HG03460 (cell line): ENCODE measurements at regions not wholly inside any gene's neighbourhood (a gene's known extent, or its start where the extent isn't known, plus 50 kb on each side); places are given as distances from the start of the nearest gene placed in this dataset.

Source experiments
- ATAC-seq: cut with Tn5 transposase; IDR thresholded peaks from one replicate; pipeline ENCODE4 v1.9.1; 2021; ENCODE audit not compliant: unreplicated experiment

DNA sequence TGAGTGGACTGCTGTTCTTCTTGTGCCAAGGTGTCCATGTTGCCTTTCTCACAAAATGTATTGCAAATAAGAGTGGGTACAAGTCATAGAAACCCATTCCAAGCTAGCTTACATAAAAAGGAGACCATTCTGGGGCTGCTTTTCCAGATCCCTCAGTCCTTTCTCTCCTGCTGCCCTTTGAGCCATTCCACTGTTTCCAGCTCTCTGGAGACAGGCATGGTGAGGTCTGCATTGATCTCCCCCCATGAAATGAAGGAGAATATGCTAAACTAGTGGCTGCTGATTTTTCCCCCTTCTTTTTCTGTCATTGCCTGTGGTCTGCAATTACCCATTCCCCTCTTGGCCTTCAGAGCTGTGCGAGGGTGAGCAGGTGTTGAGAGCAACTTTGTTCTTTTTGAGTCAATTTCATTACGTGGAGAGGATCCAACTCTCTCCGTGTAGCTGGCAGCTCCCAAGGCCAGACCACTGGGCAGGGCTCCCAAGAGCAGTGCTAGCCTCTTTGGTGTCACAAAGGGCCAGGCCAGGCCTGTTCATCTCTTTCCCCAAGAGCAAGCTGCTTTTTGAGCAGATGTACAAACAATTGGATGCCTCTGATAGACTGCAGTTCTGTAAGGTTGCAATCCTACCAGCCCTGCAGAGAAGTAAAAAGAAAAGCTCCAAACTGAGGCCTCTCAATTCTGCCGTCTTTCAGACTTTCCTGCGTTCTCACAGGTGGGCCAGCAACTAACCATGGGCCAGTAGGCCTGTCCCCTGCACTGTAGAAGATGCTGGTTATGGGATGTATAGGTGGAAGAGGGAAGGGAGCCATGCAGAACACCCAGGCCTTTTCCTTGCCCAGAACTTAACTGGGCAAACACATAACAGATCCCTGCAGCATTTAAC lies 96.1 kb upstream of the ARMC2 start:
- no peak for ATAC-seq

DNA sequence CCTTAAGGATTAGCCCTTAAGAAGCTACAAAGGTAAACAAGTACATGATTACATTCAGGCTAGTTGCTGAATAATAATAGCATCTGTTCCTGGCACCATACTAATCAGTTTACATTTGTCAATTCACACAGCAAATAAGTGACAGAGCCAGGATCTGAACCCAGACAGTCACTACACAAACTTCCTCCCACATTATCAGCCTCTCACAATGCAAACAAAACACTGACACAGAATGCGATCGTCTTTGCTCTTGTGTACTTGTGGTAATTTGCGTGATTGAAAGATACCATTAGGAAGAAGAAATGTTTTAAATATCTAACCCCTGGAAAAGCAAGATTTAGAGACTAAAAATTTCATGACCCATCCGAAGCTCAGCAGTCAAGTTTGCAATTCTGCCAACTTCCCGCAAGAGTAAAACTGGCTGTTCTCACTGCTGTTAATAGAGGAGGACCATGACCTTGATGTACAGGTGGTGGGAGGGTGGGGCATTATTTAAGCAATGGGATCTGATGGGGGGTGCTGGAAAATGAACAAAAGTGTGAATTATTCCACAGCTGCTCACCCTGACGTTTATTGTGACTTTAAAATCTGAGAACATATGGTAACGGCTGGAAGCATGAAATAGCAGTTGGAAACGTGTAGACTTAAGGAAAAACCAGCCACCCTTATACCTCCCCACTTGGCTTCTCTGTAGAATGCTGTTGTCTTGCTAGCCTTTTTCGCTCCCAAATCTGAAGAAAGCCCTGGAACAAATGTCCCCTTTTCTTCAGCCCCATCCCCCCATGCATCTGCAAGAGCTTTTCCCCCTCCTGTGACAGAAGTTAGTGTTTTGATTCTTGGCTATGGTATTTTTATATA lies 95.3 kb upstream of the ARMC2 start:
- no peak for ATAC-seq

DNA sequence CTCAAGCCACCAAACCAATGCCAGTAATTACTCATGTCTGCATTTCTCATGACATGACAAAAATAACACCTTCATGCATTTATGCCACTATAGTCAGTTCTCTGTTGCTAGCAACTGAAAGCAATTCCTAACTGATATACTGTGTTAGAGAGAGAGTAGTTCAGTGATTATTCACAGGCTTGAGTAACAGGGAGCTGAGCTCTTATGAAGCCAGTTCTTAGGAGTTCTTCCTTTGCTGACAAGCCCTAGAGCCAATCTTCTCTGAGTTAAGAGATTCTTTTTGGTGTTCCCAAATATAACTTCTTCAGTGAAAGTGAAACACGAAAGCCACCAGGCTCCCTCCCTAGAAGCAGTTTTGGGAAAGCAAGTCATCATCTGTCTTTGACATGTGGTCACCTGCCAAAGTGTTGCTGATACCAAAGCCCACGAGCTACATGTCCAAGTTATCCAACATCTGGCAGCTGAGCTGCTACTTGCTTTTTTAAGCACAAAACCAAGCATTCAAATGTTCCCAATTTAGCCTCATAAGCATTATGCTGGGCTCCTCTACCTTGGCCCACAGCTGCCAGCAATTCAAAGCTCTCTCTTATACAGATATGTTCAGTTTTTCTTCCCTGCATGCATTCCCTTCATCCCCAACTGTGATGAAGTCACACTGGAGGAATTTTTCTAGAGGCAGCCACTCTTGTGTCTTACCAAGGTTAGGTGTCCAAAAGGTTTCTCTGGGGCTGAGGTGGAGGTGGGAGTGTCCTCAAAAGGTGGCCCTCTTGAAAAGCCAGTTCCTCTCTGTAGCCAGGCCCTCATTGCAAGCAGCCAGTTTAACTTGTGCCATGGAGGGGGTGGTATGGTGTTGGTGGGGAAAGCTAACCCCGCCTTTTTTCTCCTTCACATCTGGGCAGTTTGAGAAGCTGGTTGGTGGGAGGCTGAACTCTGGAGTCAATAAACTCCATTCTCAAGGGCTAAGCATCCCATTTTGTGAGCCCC lies 92.7 kb upstream of the ARMC2 start:
- no peak for ATAC-seq

DNA sequence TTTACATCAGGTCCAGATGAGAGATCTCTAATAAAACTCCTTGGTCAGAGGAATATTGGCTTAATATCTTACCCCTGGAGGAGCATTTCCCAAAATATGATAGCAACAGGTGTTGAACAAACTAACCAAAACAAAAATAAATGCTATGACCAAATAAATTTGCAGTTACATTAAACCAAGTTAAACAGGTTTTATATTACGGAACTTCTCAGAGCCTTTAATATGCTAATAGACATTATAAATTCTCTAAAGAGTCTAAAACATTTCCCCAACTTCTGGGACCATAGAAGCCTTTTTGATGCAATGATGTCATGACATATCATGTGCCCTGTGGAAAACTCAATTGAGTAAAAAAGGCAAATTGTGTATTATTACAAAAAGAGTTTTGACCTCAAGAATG lies 90.9 kb upstream of the ARMC2 start:
- no peak for ATAC-seq

DNA sequence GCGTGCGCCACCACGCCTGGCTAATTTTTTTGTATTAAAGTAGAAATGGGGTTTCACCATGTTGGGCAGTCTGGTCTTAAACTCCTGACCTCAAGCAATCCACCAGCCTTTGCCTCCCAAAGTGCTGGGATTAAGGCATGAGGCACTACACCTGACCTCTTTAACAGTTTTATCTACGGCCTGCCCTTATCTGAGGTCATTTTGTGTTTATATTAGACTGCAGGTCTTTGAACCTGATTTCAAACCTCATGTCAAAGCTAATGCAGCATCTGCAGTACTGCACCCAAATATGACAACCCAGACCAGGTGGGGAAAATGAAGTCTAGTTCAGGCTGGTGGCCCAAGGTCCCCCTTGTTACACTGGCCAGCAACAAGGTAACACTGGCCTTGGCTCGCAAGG lies 89.3 kb upstream of the ARMC2 start:
- no peak for ATAC-seq

DNA sequence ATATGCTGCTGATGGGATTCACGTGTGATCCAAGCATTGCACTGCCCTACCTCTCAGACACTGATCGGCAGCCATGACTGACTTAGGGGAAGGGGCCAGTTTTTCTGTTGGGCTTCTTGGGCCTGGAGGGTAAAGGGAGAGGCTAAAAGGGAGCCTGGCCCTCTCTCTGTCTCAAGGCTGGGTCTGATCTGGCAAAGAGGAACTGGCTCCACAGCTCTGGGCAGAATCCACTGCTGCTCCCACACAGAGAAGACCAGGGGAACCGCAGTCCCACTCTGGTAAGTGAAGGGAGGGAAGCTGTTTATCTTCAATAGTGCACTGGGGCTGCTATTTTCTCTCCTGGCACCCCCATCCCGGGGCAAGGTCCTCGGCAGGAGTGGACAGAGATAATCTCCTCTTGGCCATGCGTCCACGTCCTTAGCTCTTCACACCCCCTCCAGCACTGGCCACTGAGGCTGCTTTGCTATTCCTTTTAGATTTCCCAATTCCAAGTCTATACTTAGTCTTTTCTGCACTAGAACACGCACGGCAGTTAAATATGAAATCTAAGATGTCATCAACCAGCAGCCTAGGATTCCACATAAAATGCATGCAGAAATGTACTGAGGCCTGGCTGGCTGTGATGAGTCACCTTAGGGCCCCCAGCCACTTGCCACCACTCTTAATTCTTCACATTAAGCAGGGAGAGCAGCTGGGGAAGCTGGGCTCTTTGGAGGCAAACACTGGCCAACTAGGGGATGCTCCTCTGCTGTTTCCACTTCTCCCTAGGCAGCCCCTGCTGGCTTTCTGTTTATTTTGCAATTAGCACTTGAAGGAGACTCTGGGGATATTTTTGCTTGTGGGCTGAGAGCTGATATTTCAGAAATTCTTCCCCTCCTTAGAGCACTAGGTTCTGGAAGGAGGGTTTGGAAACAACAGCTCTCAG lies 87.8 kb upstream of the ARMC2 start:
- no peak for ATAC-seq

DNA sequence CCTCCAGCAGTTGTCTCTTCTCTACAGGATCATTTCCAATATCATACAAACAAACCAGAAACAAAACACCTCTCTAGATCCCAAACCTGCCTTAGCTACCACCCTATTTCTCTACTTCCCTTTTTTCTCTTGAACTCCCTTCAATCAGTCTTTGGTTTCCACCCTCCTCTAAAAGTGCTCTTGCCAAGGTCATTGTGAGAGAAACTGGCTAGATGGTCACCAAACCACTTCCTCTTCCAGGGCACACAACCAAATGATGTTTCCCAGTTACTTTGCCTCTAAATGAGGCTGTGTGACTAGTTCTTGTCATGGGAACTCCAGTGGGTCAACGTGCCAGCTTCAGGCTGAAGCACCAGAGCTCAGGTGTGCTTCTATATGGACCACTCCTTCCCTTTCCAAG lies 85.8 kb upstream of the ARMC2 start:
- ATAC-seq, result no peak

DNA sequence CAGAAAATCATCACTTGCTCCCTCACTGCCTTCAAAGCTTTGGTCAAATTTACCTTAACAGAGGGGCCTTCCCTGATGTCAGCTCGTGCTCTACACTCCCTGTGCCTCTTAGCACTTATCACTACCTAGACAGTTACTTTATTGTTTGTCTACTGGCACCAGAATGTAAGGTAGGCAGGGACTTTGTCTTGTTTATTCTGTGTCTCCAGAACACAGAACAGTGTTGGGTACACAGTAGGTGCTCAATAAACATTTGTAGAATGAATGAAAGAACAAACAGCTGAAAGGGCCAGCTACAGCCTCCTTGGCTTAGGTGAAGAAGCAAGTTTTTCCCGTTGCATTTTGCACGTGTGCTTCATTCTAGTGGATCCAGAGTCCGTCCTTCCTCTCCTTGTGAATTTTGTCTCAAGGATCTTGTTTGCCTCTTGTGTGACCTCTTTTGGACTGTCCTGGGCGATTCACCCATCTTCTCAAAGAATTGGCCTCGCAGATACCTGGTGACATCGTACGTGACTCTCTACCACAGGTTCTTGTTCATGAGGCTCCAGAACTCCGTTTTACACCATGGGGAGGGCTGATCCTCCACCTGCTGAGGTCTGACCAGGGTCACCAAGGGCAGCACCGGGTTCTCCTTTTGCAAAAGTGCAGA lies 84.2 kb upstream of the ARMC2 start:
- no peak for ATAC-seq

DNA sequence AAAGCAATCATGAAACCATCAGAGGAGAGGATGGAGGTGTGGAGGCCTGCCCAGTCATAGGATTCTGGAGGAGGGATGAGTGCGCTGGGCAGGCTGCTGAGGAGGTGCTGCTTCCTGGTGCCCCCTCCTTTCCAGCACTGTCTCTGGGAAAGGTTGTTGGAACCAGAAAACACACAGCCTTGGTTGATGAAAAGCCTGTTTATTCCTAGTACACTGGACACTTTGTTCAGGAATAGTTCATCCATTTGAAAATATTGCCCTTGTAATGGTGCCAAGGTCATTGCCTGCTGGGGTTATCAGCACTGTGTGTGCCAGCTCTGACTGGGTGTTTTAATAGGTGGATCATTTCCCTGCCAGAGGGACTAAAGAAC lies 83.7 kb upstream of the ARMC2 start:
- ATAC-seq, result no peak

DNA sequence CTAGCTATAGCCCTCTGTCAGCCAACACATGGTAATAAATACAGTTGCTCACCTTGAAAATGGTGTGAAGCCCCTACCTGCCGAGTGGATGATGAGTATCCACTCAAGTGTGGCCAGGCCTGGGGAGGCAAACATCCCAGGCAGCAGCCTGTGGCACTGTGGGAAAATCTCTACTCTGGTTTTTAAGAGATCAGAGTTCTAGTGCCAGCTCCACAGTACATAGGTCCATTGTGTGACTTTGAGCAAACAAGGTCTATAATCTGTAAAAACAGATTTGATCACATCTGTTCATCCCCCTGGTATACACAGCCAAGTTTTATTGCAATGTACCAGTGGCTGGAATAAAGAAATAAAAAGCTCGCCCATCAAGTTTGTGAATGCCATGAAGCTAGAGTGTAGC lies 82.7 kb upstream of the ARMC2 start:
- ATAC-seq, result no peak

DNA sequence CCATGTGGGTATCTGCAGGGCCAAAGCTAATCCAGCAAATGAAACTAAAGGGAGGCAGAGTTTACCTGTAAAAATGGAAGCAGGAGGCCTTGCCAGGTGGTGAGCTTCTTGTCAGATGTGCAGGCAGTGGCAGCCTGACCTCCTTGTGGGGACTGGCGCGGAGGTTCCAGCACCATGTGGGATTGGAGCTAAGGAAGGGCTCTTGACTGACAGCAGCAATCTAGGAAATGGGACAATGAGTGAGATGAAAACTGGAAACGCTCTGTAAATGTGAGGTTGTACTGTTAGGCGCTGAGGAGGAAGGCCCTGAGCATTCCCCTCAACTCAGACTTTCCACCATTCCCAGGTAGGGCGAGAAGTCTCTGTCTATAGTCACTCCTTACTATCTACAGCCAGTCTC lies 81.8 kb upstream of the ARMC2 start:
- no peak for ATAC-seq

DNA sequence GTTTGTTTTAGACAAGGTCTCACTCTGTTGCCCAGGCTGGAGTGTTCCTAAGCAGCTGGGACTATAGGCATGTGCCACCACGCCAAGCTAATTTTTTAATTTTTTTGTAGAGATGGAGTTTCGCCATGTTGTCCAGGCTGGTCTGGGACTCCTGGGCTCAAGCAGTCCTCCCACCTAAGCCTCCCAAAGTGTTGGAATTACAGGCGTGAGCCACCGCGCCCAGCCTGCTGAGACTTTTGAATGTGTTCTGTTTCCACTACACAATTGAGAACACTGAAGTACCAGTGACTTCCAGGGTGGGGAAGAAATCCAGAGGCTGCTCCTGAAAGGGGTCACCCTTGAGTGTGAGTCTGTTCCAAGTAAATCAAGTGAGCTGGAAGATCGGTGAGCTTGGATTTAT lies 81.3 kb upstream of the ARMC2 start:
- no peak for ATAC-seq

DNA sequence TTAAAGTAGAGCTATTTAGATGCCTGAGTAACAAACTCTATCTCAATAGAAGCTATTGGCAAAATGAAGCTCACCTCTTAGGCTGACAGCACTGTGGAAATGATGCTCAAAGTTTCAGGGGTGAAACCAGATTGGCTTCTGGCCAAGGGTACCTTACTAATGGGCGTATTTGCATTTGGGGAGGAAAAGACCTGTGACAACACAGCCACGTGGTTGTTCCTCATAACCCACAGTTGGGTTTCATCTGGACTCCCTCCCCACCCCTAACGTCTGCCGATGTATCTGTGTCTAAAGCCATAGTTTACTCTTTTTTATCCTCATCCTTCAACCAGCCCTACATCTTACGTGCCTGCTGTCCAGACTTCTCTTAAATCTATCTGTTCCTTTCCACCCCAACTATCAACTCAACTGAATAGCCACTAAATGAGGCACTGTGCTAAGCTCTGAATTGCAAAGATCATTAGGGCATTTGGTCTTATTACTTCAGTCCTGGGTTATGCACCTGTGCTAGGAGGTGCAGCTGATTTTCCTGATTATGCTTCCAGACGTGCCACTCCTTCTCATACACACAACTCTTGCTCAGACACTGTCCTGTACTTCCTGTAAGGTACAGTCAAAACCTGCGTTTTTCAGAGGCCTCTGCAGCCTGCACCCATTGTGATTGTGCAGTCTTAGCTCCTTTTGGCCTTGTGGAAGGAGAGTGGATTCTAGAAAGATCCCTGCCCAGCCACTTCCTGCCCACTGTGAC lies 80.6 kb upstream of the ARMC2 start:
- no peak for ATAC-seq

DNA sequence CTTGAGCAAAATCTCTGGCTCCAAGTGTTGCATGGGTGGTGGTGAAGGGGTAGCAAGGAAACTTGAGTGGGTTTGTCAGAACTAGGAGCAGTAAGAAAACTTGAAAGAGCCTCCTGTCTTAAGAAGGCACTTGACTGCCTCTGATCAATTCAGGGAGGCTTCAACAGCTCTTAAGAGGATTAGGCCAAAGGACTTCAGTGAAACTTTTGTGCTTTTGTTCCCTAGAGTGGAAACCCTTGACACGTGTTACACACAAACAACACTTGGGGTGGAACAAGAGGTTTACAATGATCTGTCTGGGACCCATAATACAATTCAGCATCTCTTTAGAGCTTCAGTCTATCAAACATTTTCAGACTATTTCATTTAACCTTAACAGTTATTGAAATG lies 80.1 kb upstream of the ARMC2 start:
- no peak for ATAC-seq

DNA sequence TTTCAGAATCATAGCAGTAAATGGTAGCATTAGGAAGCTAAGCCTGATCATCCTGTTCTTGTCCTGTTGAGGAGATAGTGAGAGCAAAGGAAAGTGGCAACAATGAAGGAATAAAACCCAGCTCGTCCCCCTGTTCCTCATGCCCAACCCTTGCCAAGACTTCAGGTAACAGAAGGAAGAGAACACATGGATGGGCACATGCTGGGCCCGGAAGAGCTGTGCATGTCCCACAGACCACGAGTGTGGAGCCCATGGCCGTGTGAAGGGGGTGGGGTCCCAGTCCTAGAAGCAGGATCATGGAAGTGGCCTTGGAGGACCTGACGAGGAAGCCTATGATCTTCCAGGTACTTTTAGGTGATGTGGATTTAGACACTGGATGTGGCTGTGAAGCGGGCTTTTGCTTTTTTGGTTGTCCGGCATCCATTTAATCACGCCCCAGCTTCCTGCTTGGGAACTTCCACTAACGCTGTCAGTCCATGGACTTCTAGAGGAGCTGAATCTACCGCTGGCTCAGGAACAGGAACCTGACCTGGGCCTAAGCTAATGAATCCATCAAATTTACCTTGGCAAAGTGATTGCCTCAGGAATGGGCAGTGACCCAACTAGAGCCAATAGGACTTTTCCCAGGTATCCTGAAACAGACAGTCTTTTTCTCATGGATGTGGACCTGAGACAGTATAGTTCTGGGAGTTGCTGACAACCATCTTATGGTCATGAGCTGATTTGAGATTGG lies 79.3 kb upstream of the ARMC2 start:
- no peak for ATAC-seq

DNA sequence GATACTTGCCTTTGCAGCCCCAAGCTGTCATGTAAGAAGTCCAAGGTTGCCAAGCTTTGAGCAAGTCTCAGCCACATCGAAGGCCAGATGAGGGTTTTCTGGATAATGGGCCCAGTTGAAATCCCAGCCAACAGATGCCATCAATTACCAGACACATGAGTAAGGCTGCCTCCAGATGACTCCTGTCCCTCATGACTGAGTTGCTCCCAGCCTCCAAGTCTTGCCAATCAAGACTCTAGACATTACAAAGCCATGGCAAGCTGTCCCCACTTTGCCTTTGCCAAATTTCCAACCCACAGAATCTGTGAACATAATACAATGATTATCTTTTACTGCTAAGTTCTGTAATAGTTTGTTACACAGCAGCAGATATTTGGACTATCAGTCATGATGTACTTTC lies 76.8 kb upstream of the ARMC2 start:
- ATAC-seq, result no peak

DNA sequence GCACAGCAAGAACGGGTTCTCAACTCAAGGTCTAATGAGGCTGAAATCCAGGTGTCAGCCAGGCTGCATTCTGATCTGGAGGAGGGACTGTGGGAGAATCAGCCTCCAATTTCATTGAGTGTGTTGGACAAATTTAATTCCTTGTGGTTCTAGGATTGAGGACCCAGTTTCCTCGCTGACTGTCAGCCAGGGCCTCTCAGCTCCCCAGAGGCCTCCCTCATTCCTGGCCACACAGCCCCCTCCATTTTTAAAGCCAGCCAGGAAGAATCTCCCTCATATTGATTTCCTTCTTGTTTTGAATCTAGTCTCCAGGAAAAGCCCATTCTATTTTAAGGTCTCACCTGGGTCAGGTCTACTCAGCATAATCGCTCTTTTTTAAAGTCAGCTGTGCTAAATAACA lies 73.7 kb upstream of the ARMC2 start:
- ATAC-seq, result no peak

DNA sequence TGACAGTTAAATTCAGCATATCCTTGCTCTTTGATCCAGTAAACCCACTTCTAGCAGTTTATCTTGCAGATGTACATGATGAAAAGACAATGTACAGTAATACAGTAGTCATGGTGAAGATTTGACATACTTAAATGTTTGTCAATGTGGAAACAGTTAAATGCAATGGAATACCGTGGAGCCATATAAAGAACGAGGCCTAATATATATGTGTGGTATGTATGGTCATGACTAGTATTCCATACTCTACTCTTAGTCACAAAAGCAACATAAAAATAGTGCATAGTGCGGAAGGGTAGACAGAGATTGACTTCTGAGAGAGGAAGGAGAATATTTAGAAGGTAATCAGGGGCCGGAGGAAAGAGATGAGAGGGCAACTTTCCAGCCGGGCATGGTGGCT lies 70.7 kb upstream of the ARMC2 start:
- ATAC-seq, result no peak
